ENCODE measurements at regions not wholly inside any gene's neighbourhood (a gene's known extent, or its start where the extent isn't known, plus 50 kb on each side); places are given as distances from the start of the nearest gene placed in this dataset.
"Not testable (repeated sequence)": the region's sequence is repeated elsewhere in the genome, so short reads cannot be mapped to it uniquely, and the experiment has no call there.

DNA sequence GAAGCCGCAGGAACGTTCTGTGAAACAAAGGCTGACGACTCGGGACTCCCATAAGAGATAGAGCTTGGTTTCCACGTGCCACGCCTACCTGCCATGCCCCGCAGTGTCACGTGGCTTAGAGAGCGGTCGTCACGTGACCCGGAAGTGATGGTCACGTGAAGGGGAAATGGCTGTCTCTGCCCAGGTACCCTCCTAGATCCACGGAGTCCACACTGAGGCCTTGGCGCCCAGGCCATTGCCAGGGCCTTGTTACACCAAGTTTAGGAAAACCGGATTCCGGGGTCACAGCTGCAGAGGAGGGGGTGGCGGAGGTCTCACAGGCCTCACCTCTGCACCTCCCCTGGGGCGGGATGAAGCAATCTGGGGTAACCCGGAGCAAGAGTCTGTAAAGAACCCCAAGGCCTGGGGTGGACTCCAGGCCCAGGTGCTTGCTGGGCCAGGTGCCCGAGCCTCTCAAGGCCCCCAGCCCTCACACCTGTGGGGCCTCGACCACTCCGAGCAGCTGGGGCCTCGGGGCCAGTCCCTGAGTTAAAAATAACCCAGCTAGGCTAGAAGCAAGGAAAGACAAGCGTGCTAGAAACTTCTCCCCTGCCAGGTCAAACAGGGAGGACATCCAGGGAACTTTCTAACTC, 113.5 kb upstream of the ZNF236 start:
- Histone ChIP-seq H3K4me1 (ENCODE audit: insufficient read depth, insufficient read length) (peaks cover 4% of the 10 kb centered on the region), H3K36me3 (ENCODE audit: insufficient read depth, insufficient read length, low read length) (no peaks in the 10 kb centered on the region), H3K27me3 (ENCODE audit: insufficient read depth, insufficient read length) (no peaks in the 10 kb centered on the region), H3K4me3 (ENCODE audit: insufficient read length, low read depth) (no peak overlapping the region), H3K9me3 (ENCODE audit: insufficient read depth, low read length) (no peaks in the 10 kb centered on the region), H3K9ac (ENCODE audit: insufficient read length, low read depth) (no peak overlapping the region)
- no peak for DNase-seq (ENCODE audit: low read depth, low spot score)
- no peak for TF ChIP-seq SUZ12 (IDR thresholded peaks at IDR 0.05; ENCODE audit: extremely low read depth, insufficient read depth, insufficient read length)
- TF ChIP-seq ZNF274 (IDR thresholded peaks at IDR 0.05; ENCODE audit: low read depth, low read length): no peak
- TF ChIP-seq YY1 (IDR thresholded peaks at IDR 0.05; ENCODE audit: insufficient read depth, insufficient read length): no peak

GRCh38 chr18:76708071-76708721, 114.2 kb upstream of the ZNF236 start:
- H3K9ac ChIP-seq (ENCODE audit: insufficient read length, low read depth): no peak overlapping the region
- no peaks in the 10 kb centered on the region for H3K27me3 ChIP-seq (ENCODE audit: insufficient read depth, insufficient read length)
- no peak overlapping the region for H3K4me3 ChIP-seq (ENCODE audit: insufficient read length, low read depth)
- H3K36me3 ChIP-seq (ENCODE audit: insufficient read depth, insufficient read length, low read length): no peaks in the 10 kb centered on the region
- DNase-seq (ENCODE audit: low read depth, low spot score): no peak
- H3K4me1 ChIP-seq (ENCODE audit: insufficient read depth, insufficient read length): peaks cover 4% of the 10 kb centered on the region
- TF ChIP-seq ZNF274 (IDR thresholded peaks at IDR 0.05; ENCODE audit: low read depth, low read length) (no peak), YY1 (IDR thresholded peaks at IDR 0.05; ENCODE audit: insufficient read depth, insufficient read length) (no peak), SUZ12 (IDR thresholded peaks at IDR 0.05; ENCODE audit: extremely low read depth, insufficient read depth, insufficient read length) (no peak)
- H3K9me3 ChIP-seq (ENCODE audit: insufficient read depth, low read length): no peaks in the 10 kb centered on the region

DNA sequence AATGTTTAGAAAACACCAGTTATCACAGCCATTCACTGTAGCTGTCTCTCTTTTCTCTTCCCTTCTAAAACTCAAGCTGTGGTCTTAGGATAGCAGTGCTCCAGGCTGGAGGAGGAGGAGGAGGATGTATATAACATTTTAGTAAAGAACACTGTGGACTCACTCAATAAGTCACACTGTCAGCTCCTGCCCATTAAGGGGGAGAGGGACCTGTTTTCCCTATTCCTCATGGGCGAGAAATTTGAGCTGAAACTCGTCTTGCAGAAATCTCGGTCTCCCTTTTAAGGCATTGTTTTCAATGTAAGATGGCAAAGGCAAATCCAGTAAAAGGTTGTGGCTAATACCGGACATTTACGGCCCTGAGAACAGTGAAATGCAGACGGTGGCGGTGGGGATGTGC, 114.8 kb upstream of the ZNF236 start:
- TF ChIP-seq SUZ12 (IDR thresholded peaks at IDR 0.05; ENCODE audit: extremely low read depth, insufficient read depth, insufficient read length): no peak
- TF ChIP-seq ZNF274 (IDR thresholded peaks at IDR 0.05; ENCODE audit: low read depth, low read length): no peak
- Histone ChIP-seq H3K4me1 (ENCODE audit: insufficient read depth, insufficient read length) (peaks cover 4% of the 10 kb centered on the region), H3K9me3 (ENCODE audit: insufficient read depth, low read length) (no peaks in the 10 kb centered on the region), H3K36me3 (ENCODE audit: insufficient read depth, insufficient read length, low read length) (no peaks in the 10 kb centered on the region), H3K9ac (ENCODE audit: insufficient read length, low read depth) (no peak overlapping the region), H3K4me3 (ENCODE audit: insufficient read length, low read depth) (no peak overlapping the region), H3K27me3 (ENCODE audit: insufficient read depth, insufficient read length) (no peaks in the 10 kb centered on the region)
- no peak for DNase-seq (ENCODE audit: low read depth, low spot score)

GRCh38 chr18:76704589-76704988, 117.8 kb upstream of the ZNF236 start:
- not testable (repeated sequence) for H3K36me3 ChIP-seq (ENCODE audit: insufficient read depth, insufficient read length, low read length)

DNA sequence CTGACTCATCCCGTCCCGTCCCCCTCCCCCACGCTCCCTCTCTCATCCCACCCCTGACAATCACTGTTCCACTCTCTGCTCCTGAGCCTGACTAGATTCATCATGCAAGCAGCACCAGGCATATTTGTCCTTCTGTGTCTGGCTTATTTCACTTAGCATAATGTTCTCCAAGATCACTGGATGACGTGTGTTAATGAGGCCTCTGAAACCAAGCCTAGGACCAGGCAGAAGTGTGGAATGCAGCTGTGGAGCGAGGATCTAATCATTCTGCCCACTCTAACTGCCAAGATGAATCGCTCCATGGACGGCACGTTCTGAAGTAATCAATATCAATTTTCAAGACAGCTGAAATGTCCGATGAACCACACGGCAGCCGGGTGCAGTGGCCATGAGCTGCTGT, 122.4 kb upstream of the ZNF236 start:
- H3K4me3 ChIP-seq (ENCODE audit: insufficient read length, low read depth): no peak overlapping the region
- no peak for TF ChIP-seq YY1 (IDR thresholded peaks at IDR 0.05; ENCODE audit: insufficient read depth, insufficient read length)
- TF ChIP-seq ZNF274 (IDR thresholded peaks at IDR 0.05; ENCODE audit: low read depth, low read length): no peak
- TF ChIP-seq SUZ12 (IDR thresholded peaks at IDR 0.05; ENCODE audit: extremely low read depth, insufficient read depth, insufficient read length): no peak

More at GRCh38 chr18:76704589-76704988, 117.8 kb upstream of the ZNF236 start:
- not testable (repeated sequence) for H3K9me3 ChIP-seq (ENCODE audit: insufficient read depth, low read length); H3K27me3 ChIP-seq (ENCODE audit: insufficient read depth, insufficient read length); H3K4me3 ChIP-seq (ENCODE audit: insufficient read length, low read depth); DNase-seq (ENCODE audit: low read depth, low spot score); H3K4me1 ChIP-seq (ENCODE audit: insufficient read depth, insufficient read length); H3K9ac ChIP-seq (ENCODE audit: insufficient read length, low read depth)

DNA sequence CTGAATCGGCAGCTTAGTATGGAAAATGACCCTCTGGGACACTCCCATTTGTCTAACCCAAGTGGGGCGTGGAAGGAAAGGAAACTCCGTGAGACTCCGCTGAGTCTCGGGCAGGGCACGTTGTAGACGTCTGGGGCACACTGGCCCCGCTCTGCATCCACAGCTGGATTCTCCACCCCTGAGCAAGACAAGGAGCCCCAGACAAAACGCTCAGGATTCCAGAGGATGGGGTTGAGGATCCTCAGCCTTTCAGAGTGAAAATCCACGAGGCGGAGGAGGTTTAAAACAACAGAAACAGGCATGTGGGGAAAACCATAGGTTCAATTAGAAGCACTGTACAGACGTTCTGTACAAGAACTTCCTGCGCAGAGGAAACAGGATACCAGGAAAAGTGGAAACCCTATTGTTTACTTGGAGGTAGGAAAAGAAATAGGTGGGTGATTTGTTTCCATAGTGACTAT, 124.9 kb upstream of the ZNF236 start:
- H3K9me3 ChIP-seq (ENCODE audit: insufficient read depth, low read length): no peaks in the 10 kb centered on the region; the same call in 1 of the 2 replicates
- TF ChIP-seq SUZ12 (IDR thresholded peaks at IDR 0.05; ENCODE audit: extremely low read depth, insufficient read depth, insufficient read length): no peak
- no peak for TF ChIP-seq YY1 (IDR thresholded peaks at IDR 0.05; ENCODE audit: insufficient read depth, insufficient read length)
- no peak for TF ChIP-seq ZNF274 (IDR thresholded peaks at IDR 0.05; ENCODE audit: low read depth, low read length)
- H3K4me1 ChIP-seq (ENCODE audit: insufficient read depth, insufficient read length): peaks cover 3% of the 10 kb centered on the region
- no peak overlapping the region for H3K4me3 ChIP-seq (ENCODE audit: insufficient read length, low read depth)
- no peaks in the 10 kb centered on the region for H3K27me3 ChIP-seq (ENCODE audit: insufficient read depth, insufficient read length)
- no peak for DNase-seq (ENCODE audit: low read depth, low spot score)
- no peaks in the 10 kb centered on the region for H3K36me3 ChIP-seq (ENCODE audit: insufficient read depth, insufficient read length, low read length)
- no peak overlapping the region for H3K9ac ChIP-seq (ENCODE audit: insufficient read length, low read depth)

More for the DNA sequence above, 122.4 kb upstream of the ZNF236 start:
- H3K9me3 ChIP-seq (ENCODE audit: insufficient read depth, low read length): no peaks in the 10 kb centered on the region
- no peak for DNase-seq (ENCODE audit: low read depth, low spot score)
- no peaks in the 10 kb centered on the region for H3K36me3 ChIP-seq (ENCODE audit: insufficient read depth, insufficient read length, low read length)
- no peaks in the 10 kb centered on the region for H3K27me3 ChIP-seq (ENCODE audit: insufficient read depth, insufficient read length)
- H3K4me1 ChIP-seq (ENCODE audit: insufficient read depth, insufficient read length): peaks cover 3% of the 10 kb centered on the region
- H3K9ac ChIP-seq (ENCODE audit: insufficient read length, low read depth): no peak overlapping the region

DNA sequence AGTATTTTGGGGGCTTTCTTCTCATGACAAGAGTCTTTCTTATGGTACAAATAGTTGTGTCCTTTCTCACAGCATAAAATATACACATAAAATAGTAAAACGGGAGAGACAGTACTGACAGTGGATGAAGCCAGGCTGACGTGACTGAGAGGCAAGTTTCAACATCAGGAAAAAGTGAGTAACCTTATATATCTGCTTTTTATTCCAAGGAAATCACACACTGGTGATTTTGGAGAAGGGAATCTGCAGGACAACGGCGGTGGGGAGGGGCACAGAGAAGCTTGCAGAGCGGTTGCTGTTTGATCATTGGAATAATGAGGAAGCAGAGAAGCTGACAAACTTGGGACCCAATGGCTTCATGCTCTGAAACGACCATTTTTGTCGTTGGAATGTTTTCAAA, 130.6 kb upstream of the ZNF236 start:
- TF ChIP-seq ZNF274 (IDR thresholded peaks at IDR 0.05; ENCODE audit: low read depth, low read length) (no peak), YY1 (IDR thresholded peaks at IDR 0.05; ENCODE audit: insufficient read depth, insufficient read length) (no peak), SUZ12 (IDR thresholded peaks at IDR 0.05; ENCODE audit: extremely low read depth, insufficient read depth, insufficient read length) (no peak)
- H3K4me3 ChIP-seq (ENCODE audit: insufficient read length, low read depth): no peak overlapping the region
- no peaks in the 10 kb centered on the region for H3K36me3 ChIP-seq (ENCODE audit: insufficient read depth, insufficient read length, low read length)
- H3K9me3 ChIP-seq (ENCODE audit: insufficient read depth, low read length): no peaks in the 10 kb centered on the region; the same call in 1 of the 2 replicates
- DNase-seq (ENCODE audit: low read depth, low spot score): no peak
- no peaks in the 10 kb centered on the region for H3K27me3 ChIP-seq (ENCODE audit: insufficient read depth, insufficient read length)
- peaks cover 5% of the 10 kb centered on the region for H3K4me1 ChIP-seq (ENCODE audit: insufficient read depth, insufficient read length)
- no peak overlapping the region for H3K9ac ChIP-seq (ENCODE audit: insufficient read length, low read depth)
